ENCODE measurements at regions not wholly inside any gene's neighbourhood (a gene's known extent, or its start where the extent isn't known, plus 50 kb on each side); places are given as distances from the start of the nearest gene placed in this dataset.
A peak's percentile ranks its signal among the peaks of the same experiment; 100 is the strongest.

GRCh38 chr10:121104476-121105111 is 253.4 kb downstream of the WDR11 start:
- DNase-seq, result peak; percentile 96

GRCh38 chr10:121106611-121107010 is 255.4 kb downstream of the WDR11 start:
- DNase-seq, result no peak

GRCh38 chr10:121108051-121108450 is 256.9 kb downstream of the WDR11 start:
- no peak for DNase-seq

- no peak for DNase-seq
These were observed 259.2 kb downstream of the WDR11 start for GRCh38 chr10:121110369-121110768.

GRCh38 chr10:121112136-121112535 is 261.0 kb downstream of the WDR11 start:
- DNase-seq, result no peak

- peak; percentile 97 for DNase-seq
These were observed 261.6 kb downstream of the WDR11 start for GRCh38 chr10:121112579-121113384.

GRCh38 chr10:121113385-121113696 is 262.2 kb downstream of the WDR11 start:
- no peak for DNase-seq

- no peak for DNase-seq
These were observed 262.7 kb downstream of the WDR11 start for GRCh38 chr10:121113911-121114310.

GRCh38 chr10:121115154-121115553 is 264.0 kb downstream of the WDR11 start:
- DNase-seq, result no peak

GRCh38 chr10:121121462-121121861 is 270.3 kb downstream of the WDR11 start:
- DNase-seq, result no peak

- no peak for DNase-seq
These were observed 276.2 kb downstream of the WDR11 start for GRCh38 chr10:121127151-121127906.

- no peak for DNase-seq
These were observed 277.0 kb downstream of the WDR11 start for GRCh38 chr10:121128164-121128563.

- no peak for DNase-seq
These were observed 278.1 kb downstream of the WDR11 start for GRCh38 chr10:121129266-121129665.

GRCh38 chr10:121130382-121130781 is 279.2 kb downstream of the WDR11 start:
- DNase-seq, result no peak

GRCh38 chr10:121131014-121131413 is 279.9 kb downstream of the WDR11 start:
- DNase-seq, result no peak

- no peak for DNase-seq
These were observed 280.5 kb downstream of the WDR11 start for GRCh38 chr10:121131426-121132265.

- no peak for DNase-seq
These were observed 281.1 kb downstream of the WDR11 start for GRCh38 chr10:121132273-121132672.

- no peak for DNase-seq
These were observed 282.7 kb downstream of the WDR11 start for GRCh38 chr10:121133901-121134300.

GRCh38 chr10:121134711-121135110 is 283.5 kb downstream of the WDR11 start:
- no peak for DNase-seq

GRCh38 chr10:121135512-121135911 is 284.4 kb downstream of the WDR11 start:
- DNase-seq, result no peak

GRCh38 chr10:121137533-121137932 is 286.4 kb downstream of the WDR11 start:
- DNase-seq, result no peak

GRCh38 chr10:121138112-121138860 is 287.1 kb downstream of the WDR11 start:
- no peak for DNase-seq
